ENCODE measurements at regions not wholly inside any gene's neighbourhood (a gene's known extent, or its start where the extent isn't known, plus 50 kb on each side); places are given as distances from the start of the nearest gene placed in this dataset.
A peak's percentile ranks its signal among the peaks of the same experiment; 100 is the strongest.

- no peak overlapping the region for H3K4me3 ChIP-seq (ENCODE audit: low read depth, low read length)
- H3K36me3 ChIP-seq (ENCODE audit: control insufficient read depth in 2 of 2, insufficient read depth in 1 of 2, low read length in 2 of 2), result no peaks in the 10 kb centered on the region
- H3K27ac ChIP-seq (ENCODE audit: extremely low read depth, low read depth, low read length), result no peak overlapping the region
- TF ChIP-seq KLF1 (tag by site-specific recombination; IDR thresholded peaks at IDR 0.05), result peak; percentile 44; the same call in 1 of the 2 replicates
- TF ChIP-seq ZNF221 (tag by site-specific recombination; IDR thresholded peaks at IDR 0.05; ENCODE audit: borderline replicate concordance), result no peak
- TF ChIP-seq ZNF302 (tag by site-specific recombination; IDR thresholded peaks at IDR 0.05; ENCODE audit: low read depth), result no peak
- 0 out of 2 replicates have a peak, but pooled peaks have one; percentile 3 for TF ChIP-seq CTCF (tag by site-specific recombination; IDR thresholded peaks at IDR 0.05)
- no peak for TF ChIP-seq ZNF341 (tag by site-specific recombination; IDR thresholded peaks at IDR 0.05; ENCODE audit: low read depth)
- ChIA-PET POLR2A (no interaction called here), CTCF (interaction anchor here (0.7 to 1.1 kb wide), 2 partner anchors 24 to 62 kb away, joined by 3 to 5 read pairs; no protein-coding TSS in a partner anchor)
- no peaks in the 10 kb centered on the region for H3K9me3 ChIP-seq (ENCODE audit: control insufficient read depth, insufficient read depth, low read depth, low read length)
- H3K4me1 ChIP-seq (ENCODE audit: control insufficient read depth, insufficient read depth, low read length), result 0 out of 2 replicates have a peak, but pooled peaks cover 2% of the 10 kb centered on the region
Measured at GRCh38 chr1:226485192-226485591, 63.4 kb upstream of the STUM start.

- no peak overlapping the region for H3K4me3 ChIP-seq (ENCODE audit: low read depth, low read length)
- H3K4me1 ChIP-seq (ENCODE audit: control insufficient read depth, insufficient read depth, low read length), result 0 out of 2 replicates have a peak, but pooled peaks cover 3% of the 10 kb centered on the region
- no peaks in the 10 kb centered on the region for H3K9me3 ChIP-seq (ENCODE audit: control insufficient read depth, insufficient read depth, low read depth, low read length)
- ChIA-PET POLR2A (no interaction called here), CTCF (interaction anchor here (0.6 kb wide), 1 partner anchor 1143 kb away, joined by 4 read pairs; no protein-coding TSS in a partner anchor)
- H3K36me3 ChIP-seq (ENCODE audit: control insufficient read depth in 2 of 2, insufficient read depth in 1 of 2, low read length in 2 of 2), result no peaks in the 10 kb centered on the region
- TF ChIP-seq ATF2 (tag by site-specific recombination; IDR thresholded peaks at IDR 0.05; ENCODE audit: low read depth) (no peak), ZNF221 (tag by site-specific recombination; IDR thresholded peaks at IDR 0.05; ENCODE audit: borderline replicate concordance) (no peak), ZNF398 (tag by site-specific recombination; IDR thresholded peaks at IDR 0.05) (no peak), WT1 (tag by site-specific recombination; IDR thresholded peaks at IDR 0.05) (no peak), ZNF571 (tag by site-specific recombination; IDR thresholded peaks at IDR 0.05) (no peak), ZNF146 (tag by site-specific recombination; IDR thresholded peaks at IDR 0.05) (no peak), ZNF10 (tag by site-specific recombination; IDR thresholded peaks at IDR 0.05) (no peak), ZNF777 (tag by site-specific recombination; IDR thresholded peaks at IDR 0.05; ENCODE audit: borderline replicate concordance) (no peak), ZBTB26 (tag by site-specific recombination; optimal IDR thresholded peaks at IDR 0.05) (no peak), ZFP3 (tag by site-specific recombination; IDR thresholded peaks at IDR 0.05; ENCODE audit: low read depth) (no peak), ZNF140 (tag by site-specific recombination; IDR thresholded peaks at IDR 0.05) (no peak), ZNF133 (tag by site-specific recombination; IDR thresholded peaks at IDR 0.05) (no peak)
- no peak overlapping the region for H3K27ac ChIP-seq (ENCODE audit: extremely low read depth, low read depth, low read length)
Measured at GRCh38 chr1:226486161-226486560, 62.4 kb upstream of the STUM start.
